ENCODE measurements at regions not wholly inside any gene's neighbourhood (a gene's known extent, or its start where the extent isn't known, plus 50 kb on each side); places are given as distances from the start of the nearest gene placed in this dataset.

DNA sequence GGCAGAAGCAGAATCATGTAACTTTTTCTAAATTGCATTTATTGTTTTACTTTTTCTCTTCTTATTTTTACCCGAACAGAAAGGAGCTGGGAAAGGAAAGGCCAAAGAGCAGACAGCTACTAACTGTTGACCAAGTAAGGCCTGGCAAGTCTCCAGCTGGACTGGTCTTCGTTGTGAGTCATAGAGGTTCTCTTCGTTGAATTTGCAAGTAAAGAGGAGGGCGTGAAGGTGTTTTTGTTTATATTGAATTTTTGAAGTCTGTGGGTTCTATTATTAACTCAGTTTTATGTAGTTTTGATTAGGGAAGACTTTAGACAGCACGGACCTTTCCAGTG lies 416.5 kb upstream of the CCNH start:
- Mint-ChIP-seq H3K27me3 (no peaks in the 10 kb centered on the region), H3K4me3 (no peak overlapping the region), H3K9me3 (no peaks in the 10 kb centered on the region), H3K36me3 (no peaks in the 10 kb centered on the region), H3K4me1 (ENCODE audit: unreplicated experiment) (peaks cover 9% of the 10 kb centered on the region), H3K27ac (no peak overlapping the region)
- TF ChIP-seq, protein P1, sequence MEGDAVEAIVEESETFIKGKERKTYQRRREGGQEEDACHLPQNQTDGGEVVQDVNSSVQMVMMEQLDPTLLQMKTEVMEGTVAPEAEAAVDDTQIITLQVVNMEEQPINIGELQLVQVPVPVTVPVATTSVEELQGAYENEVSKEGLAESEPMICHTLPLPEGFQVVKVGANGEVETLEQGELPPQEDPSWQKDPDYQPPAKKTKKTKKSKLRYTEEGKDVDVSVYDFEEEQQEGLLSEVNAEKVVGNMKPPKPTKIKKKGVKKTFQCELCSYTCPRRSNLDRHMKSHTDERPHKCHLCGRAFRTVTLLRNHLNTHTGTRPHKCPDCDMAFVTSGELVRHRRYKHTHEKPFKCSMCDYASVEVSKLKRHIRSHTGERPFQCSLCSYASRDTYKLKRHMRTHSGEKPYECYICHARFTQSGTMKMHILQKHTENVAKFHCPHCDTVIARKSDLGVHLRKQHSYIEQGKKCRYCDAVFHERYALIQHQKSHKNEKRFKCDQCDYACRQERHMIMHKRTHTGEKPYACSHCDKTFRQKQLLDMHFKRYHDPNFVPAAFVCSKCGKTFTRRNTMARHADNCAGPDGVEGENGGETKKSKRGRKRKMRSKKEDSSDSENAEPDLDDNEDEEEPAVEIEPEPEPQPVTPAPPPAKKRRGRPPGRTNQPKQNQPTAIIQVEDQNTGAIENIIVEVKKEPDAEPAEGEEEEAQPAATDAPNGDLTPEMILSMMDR (conservative IDR thresholded peaks at IDR 0.05), result no peak
- no peak for DNase-seq (ENCODE audit: extremely low spot score, unreplicated experiment)

DNA sequence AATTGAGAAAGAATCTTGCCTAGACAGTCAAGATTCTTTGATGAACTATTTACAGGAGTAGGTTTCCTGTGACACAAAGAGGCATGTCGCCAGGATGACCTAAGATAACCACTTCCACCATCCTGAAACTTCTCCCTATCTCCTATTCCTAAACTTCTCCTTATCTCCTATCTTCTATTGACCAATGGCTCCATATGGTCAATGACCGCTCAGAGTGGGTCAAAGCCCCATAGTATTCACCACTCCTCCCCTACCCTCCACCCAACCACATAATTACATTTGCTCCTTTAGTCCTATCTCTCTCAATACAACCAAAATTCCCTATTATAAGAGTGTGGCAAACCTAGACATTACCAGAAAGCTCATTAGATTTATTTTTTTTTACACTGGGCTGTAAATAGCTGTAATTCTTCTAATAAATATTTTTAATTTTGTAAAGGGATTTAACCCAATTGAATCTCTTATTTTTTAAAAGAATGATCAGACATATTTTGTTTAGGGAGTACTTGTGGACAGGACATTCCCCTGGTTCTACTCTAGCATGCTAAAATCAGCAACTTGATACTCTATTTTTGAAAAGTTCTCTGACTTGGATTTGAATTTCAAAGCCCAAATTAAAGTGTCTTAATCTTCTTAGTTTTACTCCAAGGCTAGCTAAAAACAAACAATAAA lies 416.0 kb upstream of the CCNH start:
- no peaks in the 10 kb centered on the region for H3K9me3 Mint-ChIP-seq
- peaks cover 9% of the 10 kb centered on the region for H3K4me1 Mint-ChIP-seq (ENCODE audit: unreplicated experiment)
- no peaks in the 10 kb centered on the region for H3K36me3 Mint-ChIP-seq
- no peaks in the 10 kb centered on the region for H3K27me3 Mint-ChIP-seq
- TF ChIP-seq, protein P1 (conservative IDR thresholded peaks at IDR 0.05), result no peak
- no peak overlapping the region for H3K27ac Mint-ChIP-seq
- DNase-seq (ENCODE audit: extremely low spot score, unreplicated experiment), result no peak
- no peak overlapping the region for H3K4me3 Mint-ChIP-seq

DNA sequence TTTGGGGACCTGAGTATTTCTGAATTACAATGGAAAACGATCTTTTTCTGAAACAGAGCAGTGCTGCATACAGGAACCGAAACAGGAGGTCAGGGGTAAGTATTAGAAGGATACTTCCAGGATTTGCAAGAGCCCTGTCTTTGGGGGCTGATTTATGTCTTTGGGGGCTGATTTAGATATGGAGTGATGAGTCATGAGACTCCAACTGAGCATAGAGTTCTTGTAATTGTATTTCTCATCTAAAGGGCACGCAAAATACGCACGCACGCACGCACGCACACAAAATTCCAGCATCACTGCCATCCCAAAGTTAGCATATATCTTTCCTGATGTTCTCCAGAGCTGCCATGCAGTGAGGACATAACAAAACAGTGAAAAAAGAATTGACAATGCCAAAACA lies 414.8 kb upstream of the CCNH start:
- Mint-ChIP-seq H3K27me3 (no peaks in the 10 kb centered on the region), H3K4me3 (no peak overlapping the region), H3K4me1 (ENCODE audit: unreplicated experiment) (peaks cover 9% of the 10 kb centered on the region), H3K36me3 (no peaks in the 10 kb centered on the region), H3K27ac (peak overlapping the region; percentile 44), H3K9me3 (no peaks in the 10 kb centered on the region)
- DNase-seq (ENCODE audit: extremely low spot score, unreplicated experiment), result no peak
- TF ChIP-seq, protein P1 (conservative IDR thresholded peaks at IDR 0.05), result no peak

DNA sequence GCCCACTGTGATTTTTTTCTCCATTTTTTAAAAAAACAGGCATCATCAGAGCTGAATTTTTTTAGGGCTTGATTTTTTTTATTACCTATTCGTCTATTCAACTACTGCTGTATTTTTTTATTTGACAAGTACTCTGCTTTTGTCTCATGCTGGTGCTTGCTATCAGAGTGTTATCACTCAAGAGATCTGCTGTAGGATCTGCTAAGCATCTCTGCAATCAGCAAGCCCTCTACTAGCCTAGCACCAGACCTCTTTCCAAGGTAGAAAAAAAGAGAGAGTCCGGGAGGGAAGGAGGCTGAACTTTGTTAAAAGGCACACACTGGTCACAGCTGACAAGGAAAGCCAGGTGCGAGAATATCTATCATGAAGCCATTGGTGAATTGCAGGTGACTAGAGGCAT lies 413.8 kb upstream of the CCNH start:
- no peak for DNase-seq (ENCODE audit: extremely low spot score, unreplicated experiment)
- Mint-ChIP-seq H3K4me1 (ENCODE audit: unreplicated experiment) (peaks cover 9% of the 10 kb centered on the region), H3K9me3 (no peaks in the 10 kb centered on the region), H3K27me3 (no peaks in the 10 kb centered on the region), H3K36me3 (no peaks in the 10 kb centered on the region), H3K27ac (no peak overlapping the region), H3K4me3 (no peak overlapping the region)
- TF ChIP-seq, protein P1 (conservative IDR thresholded peaks at IDR 0.05), result no peak

DNA sequence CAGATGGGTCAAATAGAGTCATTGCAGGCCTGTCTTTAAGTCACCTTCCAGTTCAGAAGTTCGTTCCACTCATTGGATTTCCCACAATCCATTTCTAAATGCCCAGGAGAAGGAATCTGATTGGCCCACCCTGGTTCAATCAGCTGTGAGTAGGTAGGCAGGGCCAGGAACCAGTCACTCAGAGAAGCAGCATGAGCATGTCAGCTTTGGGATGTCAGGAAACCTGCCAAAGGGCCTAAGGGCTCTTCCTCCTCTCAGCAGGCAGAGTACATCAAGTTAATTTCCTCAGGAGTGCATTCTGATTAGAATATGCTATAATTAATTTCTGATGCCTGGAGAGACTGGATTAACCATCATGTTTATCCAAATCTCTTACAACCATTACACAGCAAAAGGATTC lies 412.9 kb upstream of the CCNH start:
- Mint-ChIP-seq H3K9me3 (no peaks in the 10 kb centered on the region), H3K4me1 (ENCODE audit: unreplicated experiment) (peaks cover 9% of the 10 kb centered on the region), H3K36me3 (no peaks in the 10 kb centered on the region), H3K27me3 (no peaks in the 10 kb centered on the region), H3K4me3 (no peak overlapping the region), H3K27ac (no peak overlapping the region)
- TF ChIP-seq, protein P1 (conservative IDR thresholded peaks at IDR 0.05), result no peak
- DNase-seq (ENCODE audit: extremely low spot score, unreplicated experiment), result no peak

DNA sequence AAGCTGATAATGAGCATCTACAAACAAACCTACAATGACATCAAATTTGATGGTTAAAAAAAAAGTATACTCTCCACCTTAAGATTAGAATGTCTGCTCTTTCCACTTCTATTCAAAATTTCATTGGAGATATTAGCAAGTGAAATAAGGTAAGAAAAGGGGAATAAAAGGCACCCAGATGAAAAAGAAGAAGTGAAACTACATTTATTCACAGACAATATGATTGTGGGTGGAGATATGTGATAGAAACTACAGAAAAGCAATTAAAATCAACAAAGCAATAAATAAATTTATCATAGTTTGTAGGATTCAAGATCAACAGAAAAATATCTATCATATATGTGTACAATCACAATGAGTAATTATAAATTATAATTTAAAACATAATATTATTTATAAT lies 395.1 kb upstream of the CCNH start:
- Mint-ChIP-seq H3K36me3 (no peaks in the 10 kb centered on the region), H3K4me3 (no peak overlapping the region), H3K4me1 (ENCODE audit: unreplicated experiment) (no peaks in the 10 kb centered on the region), H3K27me3 (no peaks in the 10 kb centered on the region), H3K27ac (no peak overlapping the region), H3K9me3 (no peaks in the 10 kb centered on the region)
- no peak for DNase-seq (ENCODE audit: extremely low spot score, unreplicated experiment)
- TF ChIP-seq, protein P1 (conservative IDR thresholded peaks at IDR 0.05), result no peak

Measured in type B pancreatic cell (in vitro differentiated cells).